OCI-LY7 (cell line): ENCODE measurements at regions not wholly inside any gene's neighbourhood (a gene's known extent, or its start where the extent isn't known, plus 50 kb on each side); places are given as distances from the start of the nearest gene placed in this dataset.

Source experiments
- EZH2phosphoT487 ChIP-seq: fragments of 200-600 bp; sonication (generic); IDR thresholded peaks from 2 replicates; pipeline ENCODE4 v1.6.1; 2018; ENCODE audit warnings: low read depth, borderline replicate concordance, mild to moderate bottlenecking, mixed run types, antibody characterized with exemption, low read length, moderate library complexity, mixed read lengths
- TF ChIP-seq, protein P1 (sequence below): fragments of 200-600 bp; sonication (generic); conservative IDR thresholded peaks from 2 replicates; pipeline ENCODE4 v1.5.1; 2014; ENCODE audit warnings: mild to moderate bottlenecking, antibody characterized with exemption, low read length, moderate library complexity, mixed read lengths

- TF ChIP-seq, protein P1, sequence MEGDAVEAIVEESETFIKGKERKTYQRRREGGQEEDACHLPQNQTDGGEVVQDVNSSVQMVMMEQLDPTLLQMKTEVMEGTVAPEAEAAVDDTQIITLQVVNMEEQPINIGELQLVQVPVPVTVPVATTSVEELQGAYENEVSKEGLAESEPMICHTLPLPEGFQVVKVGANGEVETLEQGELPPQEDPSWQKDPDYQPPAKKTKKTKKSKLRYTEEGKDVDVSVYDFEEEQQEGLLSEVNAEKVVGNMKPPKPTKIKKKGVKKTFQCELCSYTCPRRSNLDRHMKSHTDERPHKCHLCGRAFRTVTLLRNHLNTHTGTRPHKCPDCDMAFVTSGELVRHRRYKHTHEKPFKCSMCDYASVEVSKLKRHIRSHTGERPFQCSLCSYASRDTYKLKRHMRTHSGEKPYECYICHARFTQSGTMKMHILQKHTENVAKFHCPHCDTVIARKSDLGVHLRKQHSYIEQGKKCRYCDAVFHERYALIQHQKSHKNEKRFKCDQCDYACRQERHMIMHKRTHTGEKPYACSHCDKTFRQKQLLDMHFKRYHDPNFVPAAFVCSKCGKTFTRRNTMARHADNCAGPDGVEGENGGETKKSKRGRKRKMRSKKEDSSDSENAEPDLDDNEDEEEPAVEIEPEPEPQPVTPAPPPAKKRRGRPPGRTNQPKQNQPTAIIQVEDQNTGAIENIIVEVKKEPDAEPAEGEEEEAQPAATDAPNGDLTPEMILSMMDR = no peak
- TF ChIP-seq EZH2phosphoT487 = no peak
Observed at GRCh38 chr9:79986437-79986836, 414.7 kb downstream of the TLE4 start.
